ENCODE measurements at regions not wholly inside any gene's neighbourhood (a gene's known extent, or its start where the extent isn't known, plus 50 kb on each side); places are given as distances from the start of the nearest gene placed in this dataset.
A peak's percentile ranks its signal among the peaks of the same experiment; 100 is the strongest.

GRCh38 chr12:108060903-108061302, 68.2 kb upstream of the WSCD2 start:
- H3K27ac ChIP-seq (ENCODE audit: control insufficient read depth, insufficient read depth, low read length), result no peak overlapping the region
- peaks cover 3% of the 10 kb centered on the region for H3K27me3 ChIP-seq (ENCODE audit: control insufficient read depth, extremely low read depth, insufficient read depth, low read length)
- H3K9ac ChIP-seq (ENCODE audit: control insufficient read depth, extremely low read depth, insufficient read depth, low read length), result no peak overlapping the region
- dilution Hi-C loops (cut with MboI; ENCODE audit: extremely low pct_ligation_motif_present, low sequenced_read_pairs), result no loop called here
- no peak overlapping the region for H2AFZ ChIP-seq (ENCODE audit: control insufficient read depth, low read length)
- no peaks in the 10 kb centered on the region for H3K36me3 ChIP-seq (ENCODE audit: control insufficient read depth in 2 of 2, extremely low read depth in 1 of 2, insufficient read depth in 2 of 2, low read length in 2 of 2)
- H3K79me2 ChIP-seq (ENCODE audit: control insufficient read depth, insufficient read depth, low read length), result no peaks in the 10 kb centered on the region
- no peak overlapping the region for H3K4me3 ChIP-seq (ENCODE audit: control insufficient read depth in 2 of 3, extremely low read depth in 1 of 3, insufficient read depth in 2 of 3, low read depth in 1 of 3, low read length in 3 of 3)
- FAIRE-seq (no peak), DNase-seq (ENCODE audit: low read depth, low spot score) (no peak)
- no peaks in the 10 kb centered on the region for H3K9me1 ChIP-seq (ENCODE audit: control insufficient read depth, extremely low read depth, insufficient read depth, low read length)
- no peaks in the 10 kb centered on the region for H4K20me1 ChIP-seq (ENCODE audit: control insufficient read depth, extremely low read depth, insufficient read depth, low read length)
- no peak overlapping the region for H3K4me2 ChIP-seq (ENCODE audit: control insufficient read depth, extremely low read depth, insufficient read depth, low read depth, low read length)
- H3K4me1 ChIP-seq (ENCODE audit: control insufficient read depth, extremely low read depth, insufficient read depth, low read length), result no peaks in the 10 kb centered on the region
- no peak for TF ChIP-seq CTCF (optimal IDR thresholded peaks at IDR 0.05 in 1 of 3, IDR thresholded peaks at IDR 0.05 in 1 of 3, conservative IDR thresholded peaks at IDR 0.05 in 1 of 3; ENCODE audit: extremely low read depth in 1 of 3, insufficient read depth in 2 of 3, low read length in 3 of 3)
- no peak for TF ChIP-seq EZH2 (IDR thresholded peaks at IDR 0.05; ENCODE audit: low read length)
- H3K9me3 ChIP-seq (ENCODE audit: control insufficient read depth, low read depth, low read length), result no peaks in the 10 kb centered on the region

GRCh38 chr12:108063192-108063591, 65.9 kb upstream of the WSCD2 start:
- dilution Hi-C loops (cut with MboI; ENCODE audit: extremely low pct_ligation_motif_present, low sequenced_read_pairs), result no loop called here
- no peak overlapping the region for H3K9ac ChIP-seq (ENCODE audit: control insufficient read depth, extremely low read depth, insufficient read depth, low read length)
- DNase-seq (ENCODE audit: low read depth, low spot score), result no peak
- H3K36me3 ChIP-seq (ENCODE audit: control insufficient read depth in 2 of 2, extremely low read depth in 1 of 2, insufficient read depth in 2 of 2, low read length in 2 of 2), result no peaks in the 10 kb centered on the region
- H3K9me3 ChIP-seq (ENCODE audit: control insufficient read depth, low read depth, low read length), result no peaks in the 10 kb centered on the region
- H3K27ac ChIP-seq (ENCODE audit: control insufficient read depth, insufficient read depth, low read length), result no peak overlapping the region
- no peaks in the 10 kb centered on the region for H4K20me1 ChIP-seq (ENCODE audit: control insufficient read depth, extremely low read depth, insufficient read depth, low read length)
- no peaks in the 10 kb centered on the region for H3K27me3 ChIP-seq (ENCODE audit: control insufficient read depth, extremely low read depth, insufficient read depth, low read length)
- no peak overlapping the region for H3K4me3 ChIP-seq (ENCODE audit: control insufficient read depth in 2 of 3, extremely low read depth in 1 of 3, insufficient read depth in 2 of 3, low read depth in 1 of 3, low read length in 3 of 3)
- H3K9me1 ChIP-seq (ENCODE audit: control insufficient read depth, extremely low read depth, insufficient read depth, low read length), result no peaks in the 10 kb centered on the region
- no peaks in the 10 kb centered on the region for H3K4me1 ChIP-seq (ENCODE audit: control insufficient read depth, extremely low read depth, insufficient read depth, low read length)
- H3K4me2 ChIP-seq (ENCODE audit: control insufficient read depth, extremely low read depth, insufficient read depth, low read depth, low read length), result no peak overlapping the region
- TF ChIP-seq CTCF (optimal IDR thresholded peaks at IDR 0.05 in 1 of 3, IDR thresholded peaks at IDR 0.05 in 1 of 3, conservative IDR thresholded peaks at IDR 0.05 in 1 of 3; ENCODE audit: extremely low read depth in 1 of 3, insufficient read depth in 2 of 3, low read length in 3 of 3), result peak in 2 of 3 experiments; percentile 19 to 32
- no peak for TF ChIP-seq EZH2 (IDR thresholded peaks at IDR 0.05; ENCODE audit: low read length)
- no peak overlapping the region for H2AFZ ChIP-seq (ENCODE audit: control insufficient read depth, low read length)
- no peak for FAIRE-seq
- H3K79me2 ChIP-seq (ENCODE audit: control insufficient read depth, insufficient read depth, low read length), result no peaks in the 10 kb centered on the region
